ENCODE measurements at regions not wholly inside any gene's neighbourhood (a gene's known extent, or its start where the extent isn't known, plus 50 kb on each side); places are given as distances from the start of the nearest gene placed in this dataset.

DNA sequence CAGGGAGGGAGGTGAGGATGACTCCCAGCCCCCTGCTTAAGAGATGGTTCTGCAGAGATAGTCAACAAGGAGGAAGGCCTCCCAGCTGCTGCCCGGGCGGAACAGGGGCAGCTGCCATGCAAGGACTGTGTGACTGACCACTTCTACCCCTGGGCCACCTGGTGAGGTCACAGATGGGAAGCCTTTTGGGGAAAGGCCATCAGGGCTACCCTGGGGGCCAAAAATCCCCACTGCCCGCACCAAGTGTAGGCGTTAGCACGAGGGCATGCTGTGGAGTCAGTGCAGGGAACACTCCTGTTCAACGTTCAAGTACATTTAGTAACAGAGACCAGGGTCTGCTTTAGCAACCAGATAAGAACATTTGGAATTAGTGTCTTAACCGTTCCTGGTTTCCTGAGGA is 372.9 kb downstream of the BRD1 start:
- TF ChIP-seq POLR2AphosphoS5 (IDR thresholded peaks at IDR 0.05; ENCODE audit: low read depth, low read length) (no peak), POLR2A (IDR thresholded peaks at IDR 0.05; ENCODE audit: low read depth, low read length) (no peak), TAF1 (IDR thresholded peaks at IDR 0.05; ENCODE audit: low read depth, low read length) (no peak), SPI1 (IDR thresholded peaks at IDR 0.05; ENCODE audit: low read depth, low read length) (no peak), PAX5 (IDR thresholded peaks at IDR 0.05; ENCODE audit: insufficient read depth, low read length, severe bottlenecking) (no peak), POU2F2 (IDR thresholded peaks at IDR 0.05; ENCODE audit: low read depth, low read length) (no peak)

Measured in GM12891 (cell line).